ENCODE measurements at regions not wholly inside any gene's neighbourhood (a gene's known extent, or its start where the extent isn't known, plus 50 kb on each side); places are given as distances from the start of the nearest gene placed in this dataset.

GRCh38 chr16:63841271-63841670, 1280.6 kb downstream of the CDH11 start:
- H3K4me3 ChIP-seq: no peak overlapping the region
- no peak overlapping the region for H3K27ac ChIP-seq
- no peaks in the 10 kb centered on the region for H3K36me3 ChIP-seq
- DNase-seq (ENCODE audit: low spot score): no peak
- H3K27me3 ChIP-seq (replicated peaks; ENCODE audit: insufficient read depth): no peaks in the 10 kb centered on the region
- H3K4me1 ChIP-seq (replicated peaks): no peaks in the 10 kb centered on the region
- no peak for TF ChIP-seq POLR2A (IDR thresholded peaks at IDR 0.05)
- TF ChIP-seq POLR2AphosphoS5 (IDR thresholded peaks at IDR 0.05): no peak
- TF ChIP-seq CTCF (IDR thresholded peaks at IDR 0.05): no peak
- intact Hi-C loops (cut with DNase I): no loop called here
- H3K9me3 ChIP-seq: no peaks in the 10 kb centered on the region
- WGBS: 91% methylated on average over 1 of the region's 1 CpG

GRCh38 chr16:63830061-63830460, 1291.8 kb downstream of the CDH11 start:
- WGBS: 79% methylated on average over 3 of the region's 3 CpGs
- intact Hi-C loops (cut with DNase I): no loop called here
- DNase-seq (ENCODE audit: low spot score): no peak
- TF ChIP-seq POLR2AphosphoS5 (IDR thresholded peaks at IDR 0.05) (no peak), POLR2A (IDR thresholded peaks at IDR 0.05) (no peak), CTCF (IDR thresholded peaks at IDR 0.05) (no peak)
- H3K4me3 ChIP-seq: no peak overlapping the region
- H3K27ac ChIP-seq: no peak overlapping the region
- no peaks in the 10 kb centered on the region for H3K9me3 ChIP-seq
- H3K4me1 ChIP-seq (replicated peaks): no peaks in the 10 kb centered on the region
- H3K27me3 ChIP-seq (replicated peaks; ENCODE audit: insufficient read depth): no peaks in the 10 kb centered on the region
- no peaks in the 10 kb centered on the region for H3K36me3 ChIP-seq

DNA sequence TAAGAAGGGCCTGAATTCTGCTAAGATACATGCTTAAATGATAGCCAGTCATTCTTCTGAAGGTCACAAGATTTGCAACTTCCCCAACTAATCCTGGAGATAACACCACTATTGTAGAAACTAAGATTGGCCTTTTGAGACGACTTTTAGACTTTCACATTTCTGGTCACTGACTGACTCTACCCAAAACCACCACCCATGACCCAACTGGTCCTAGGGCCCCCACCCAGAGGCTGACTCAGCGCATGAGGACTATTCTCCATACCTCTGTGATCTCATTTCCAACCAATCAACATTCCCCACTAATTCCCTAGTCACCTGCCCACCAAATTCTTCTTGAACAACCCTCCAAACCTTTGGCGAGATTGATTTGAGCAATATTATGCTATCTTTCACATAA, 1299.0 kb downstream of the CDH11 start:
- 97% methylated on average over 3 of the region's 3 CpGs for whole genome bisulfite sequencing

GRCh38 chr16:63816276-63816675, 1305.6 kb downstream of the CDH11 start:
- TF ChIP-seq POLR2A (IDR thresholded peaks at IDR 0.05): no peak
- no peak for TF ChIP-seq CTCF (IDR thresholded peaks at IDR 0.05)
- TF ChIP-seq POLR2AphosphoS5 (IDR thresholded peaks at IDR 0.05): no peak
- no peak for DNase-seq (ENCODE audit: low spot score)
- no peaks in the 10 kb centered on the region for H3K36me3 ChIP-seq
- H3K4me3 ChIP-seq: no peak overlapping the region
- no peaks in the 10 kb centered on the region for H3K9me3 ChIP-seq
- intact Hi-C loops (cut with DNase I): no loop called here
- no peaks in the 10 kb centered on the region for H3K27me3 ChIP-seq (replicated peaks; ENCODE audit: insufficient read depth)
- 27% methylated on average over 3 of the region's 3 CpGs for WGBS
- H3K27ac ChIP-seq: no peak overlapping the region
- H3K4me1 ChIP-seq (replicated peaks): no peaks in the 10 kb centered on the region

More for the DNA sequence above, 1299.0 kb downstream of the CDH11 start:
- no peaks in the 10 kb centered on the region for H3K4me1 ChIP-seq (replicated peaks)
- intact Hi-C loops (cut with DNase I): no loop called here
- TF ChIP-seq POLR2AphosphoS5 (IDR thresholded peaks at IDR 0.05) (no peak), POLR2A (IDR thresholded peaks at IDR 0.05) (no peak), CTCF (IDR thresholded peaks at IDR 0.05) (no peak)
- H3K9me3 ChIP-seq: no peaks in the 10 kb centered on the region
- no peaks in the 10 kb centered on the region for H3K36me3 ChIP-seq
- no peaks in the 10 kb centered on the region for H3K27me3 ChIP-seq (replicated peaks; ENCODE audit: insufficient read depth)
- no peak overlapping the region for H3K4me3 ChIP-seq
- H3K27ac ChIP-seq: no peak overlapping the region
- DNase-seq (ENCODE audit: low spot score): no peak

DNA sequence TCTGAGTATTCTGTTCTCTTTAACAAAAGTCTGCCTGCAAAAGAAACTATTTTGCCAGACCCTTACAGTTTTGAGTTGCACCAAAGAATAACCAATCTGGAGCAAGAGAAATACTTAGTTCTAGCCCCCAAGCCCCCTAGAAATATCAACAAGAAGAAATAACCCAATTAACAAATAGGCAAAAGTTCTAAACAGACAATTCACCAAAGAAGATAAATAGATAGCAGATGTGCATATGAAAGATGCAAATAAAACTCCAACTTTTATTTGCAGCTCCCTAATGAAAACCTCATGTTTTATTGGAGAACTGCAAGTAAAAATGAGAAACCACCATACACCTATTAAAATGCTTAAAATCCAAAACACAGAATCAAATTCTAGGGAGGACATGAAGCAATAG, 1308.0 kb downstream of the CDH11 start:
- H3K27ac ChIP-seq: no peak overlapping the region
- no peaks in the 10 kb centered on the region for H3K4me1 ChIP-seq (replicated peaks)
- TF ChIP-seq POLR2AphosphoS5 (IDR thresholded peaks at IDR 0.05) (no peak), CTCF (IDR thresholded peaks at IDR 0.05) (no peak), POLR2A (IDR thresholded peaks at IDR 0.05) (no peak)
- intact Hi-C loops (cut with DNase I): no loop called here
- H3K9me3 ChIP-seq: no peaks in the 10 kb centered on the region
- H3K36me3 ChIP-seq: no peaks in the 10 kb centered on the region
- H3K27me3 ChIP-seq (replicated peaks; ENCODE audit: insufficient read depth): no peaks in the 10 kb centered on the region
- no peak overlapping the region for H3K4me3 ChIP-seq
- DNase-seq (ENCODE audit: low spot score): no peak

Measured in prostate gland (tissue), 2 donors.